Activated CD4-positive, alpha-beta memory T cell treated with anti-CD3 and anti-CD28 coated beads, Interleukin-2, amount 10 ng/mL, durations not matched to agents 7 days and 5 days (primary cell): ENCODE measurements at regions not wholly inside any gene's neighbourhood (a gene's known extent, or its start where the extent isn't known, plus 50 kb on each side); places are given as distances from the start of the nearest gene placed in this dataset.

Experiments
- CTCF ChIA-PET: fragments of 350-600 bp; sonication (Branson Sonifier 250); formaldehyde crosslinking; loops from one replicate; lab custom pipeline; 2021; ENCODE audit warnings: antibody characterized with exemption, inconsistent platforms; lab: Charles Lee
- POLR2A ChIA-PET: fragments of 350-600 bp; sonication (Branson Sonifier 250); formaldehyde crosslinking; loops from one replicate; lab custom pipeline; 2021; ENCODE audit warnings: antibody characterized with exemption; lab: Charles Lee
- DNase-seq: peaks from one replicate; pipeline ENCODE4 v3.0.0-alpha.2; 2020
- H3K27ac Mint-ChIP-seq: one replicate; pipeline ENCODE4 v1.8.0; 2021; ENCODE audit warnings: mild to moderate bottlenecking, mixed read lengths
- H3K27me3 Mint-ChIP-seq: one replicate; pipeline ENCODE4 v1.8.0; 2021; ENCODE audit warnings: mixed read lengths
- H3K36me3 Mint-ChIP-seq: one replicate; pipeline ENCODE4 v1.8.0; 2021; ENCODE audit warnings: low read depth, mixed read lengths
- H3K4me1 Mint-ChIP-seq: one replicate; pipeline ENCODE4 v1.8.0; 2021; ENCODE audit warnings: mixed read lengths
- H3K4me3 Mint-ChIP-seq: one replicate; pipeline ENCODE4 v1.8.0; 2021; ENCODE audit warnings: mild to moderate bottlenecking, mixed read lengths
- H3K9me3 Mint-ChIP-seq: one replicate; pipeline ENCODE4 v1.8.0; 2021; ENCODE audit warnings: mixed read lengths

DNA sequence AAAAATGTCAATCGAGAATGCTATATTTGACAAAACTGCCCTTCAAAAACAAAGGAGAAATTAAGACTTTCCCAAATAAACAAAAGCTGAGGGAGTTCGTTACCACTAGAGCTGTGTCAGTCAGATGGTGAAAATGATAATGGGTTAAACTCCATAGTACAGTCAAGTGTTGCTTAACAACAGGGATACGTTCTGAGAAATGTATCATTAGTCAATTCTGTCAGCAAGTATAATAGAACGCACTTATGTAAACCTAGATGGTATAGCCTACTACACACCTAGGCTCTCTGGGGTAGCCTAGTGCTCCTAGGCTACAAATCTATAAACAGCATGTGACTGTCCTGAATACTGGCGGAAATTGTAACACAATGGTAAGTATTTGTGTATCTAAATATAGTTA, 138.7 kb downstream of the DRD1 start:
- H3K4me1 Mint-ChIP-seq: no peaks in the 10 kb centered on the region
- no peak overlapping the region for H3K4me3 Mint-ChIP-seq
- ChIA-PET POLR2A (no interaction called here), CTCF (interaction anchor here (0.6 kb wide), 1 partner anchor 232 kb away, joined by 5 read pairs; no protein-coding TSS in a partner anchor)
- no peaks in the 10 kb centered on the region for H3K36me3 Mint-ChIP-seq
- no peak overlapping the region for H3K27ac Mint-ChIP-seq
- H3K9me3 Mint-ChIP-seq: no peaks in the 10 kb centered on the region
- no peak for DNase-seq
- H3K27me3 Mint-ChIP-seq: peaks cover 2% of the 10 kb centered on the region

DNA sequence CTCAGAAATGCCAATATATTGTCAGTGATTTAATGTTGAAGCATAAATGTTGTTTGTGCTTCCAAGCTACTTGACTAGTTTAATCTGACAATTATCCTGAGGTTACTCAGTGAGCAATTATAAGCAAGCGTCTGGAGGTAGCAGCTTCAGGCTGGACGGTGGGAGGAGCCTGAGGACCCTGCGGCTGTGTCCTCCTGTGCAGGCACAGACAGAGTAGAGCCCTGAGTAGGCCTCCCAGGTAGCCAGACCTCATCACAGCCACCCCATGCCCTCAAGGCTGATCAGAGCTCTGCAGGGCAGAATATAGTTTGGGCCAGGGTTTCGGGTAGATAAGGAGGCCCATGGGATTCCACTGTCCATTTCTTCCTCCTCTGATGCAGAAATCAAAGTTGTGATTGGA, 153.6 kb downstream of the DRD1 start:
- POLR2A ChIA-PET: no interaction called here
- Mint-ChIP-seq H3K4me3 (no peak overlapping the region), H3K27ac (no peak overlapping the region), H3K27me3 (peaks cover 2% of the 10 kb centered on the region), H3K36me3 (no peaks in the 10 kb centered on the region), H3K4me1 (no peaks in the 10 kb centered on the region), H3K9me3 (no peaks in the 10 kb centered on the region)
- CTCF ChIA-PET: no interaction called here
- DNase-seq: no peak

DNA sequence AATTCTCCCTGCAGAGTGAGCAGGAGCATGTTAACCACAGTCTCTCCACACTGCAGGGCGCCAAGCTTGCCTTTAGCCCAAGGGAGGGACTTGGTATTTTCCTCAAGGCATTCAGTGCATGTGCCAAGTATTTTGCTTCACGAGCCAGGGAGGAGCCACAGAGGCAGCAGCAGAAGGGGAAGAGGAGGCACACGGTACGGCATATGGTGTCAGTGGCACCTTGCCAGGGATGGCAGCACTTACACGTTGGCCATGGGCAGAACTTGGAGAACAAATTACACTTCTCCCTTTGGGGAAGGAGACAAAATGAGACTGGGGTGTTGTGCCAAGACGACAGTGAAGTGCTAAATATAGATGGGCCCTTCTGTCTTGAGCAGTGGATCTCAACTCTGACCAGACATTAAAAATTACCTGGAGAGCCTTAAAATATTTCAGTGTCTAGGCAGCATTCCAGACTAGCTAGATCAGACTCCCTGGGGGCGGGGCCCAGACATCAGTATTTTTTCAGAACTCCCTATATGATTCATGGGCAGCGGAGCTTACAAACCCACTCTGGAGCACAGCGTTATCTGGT, 155.8 kb downstream of the DRD1 start:
- ChIA-PET POLR2A (interaction anchor here (0.7 kb wide), 1 partner anchor 665 kb away, joined by 3 read pairs; no protein-coding TSS in a partner anchor), CTCF (no interaction called here)
- Mint-ChIP-seq H3K4me3 (no peak overlapping the region), H3K4me1 (no peaks in the 10 kb centered on the region), H3K9me3 (no peaks in the 10 kb centered on the region), H3K36me3 (no peaks in the 10 kb centered on the region), H3K27me3 (no peaks in the 10 kb centered on the region), H3K27ac (no peak overlapping the region)
- no peak for DNase-seq

DNA sequence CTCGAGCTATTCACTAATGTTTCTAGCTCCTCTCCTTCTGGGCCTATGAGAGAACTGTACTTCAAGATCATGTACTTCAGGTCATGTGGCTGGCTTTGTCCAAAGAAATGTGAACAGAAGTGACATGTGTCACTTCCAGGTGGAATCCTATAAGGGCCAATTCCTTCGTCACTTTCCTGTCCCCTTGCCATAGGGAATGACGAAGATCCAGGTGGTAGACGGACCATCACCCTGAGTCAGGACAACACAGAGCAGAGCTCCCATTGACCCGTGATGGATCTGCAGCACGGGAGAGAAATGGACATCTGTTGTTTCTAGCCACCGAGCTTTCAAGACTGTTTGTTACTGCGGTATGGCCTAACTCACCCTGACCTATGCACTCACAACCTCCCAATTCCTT, 157.0 kb downstream of the DRD1 start:
- Mint-ChIP-seq H3K36me3 (no peaks in the 10 kb centered on the region), H3K4me3 (no peak overlapping the region), H3K9me3 (no peaks in the 10 kb centered on the region), H3K27me3 (peaks cover 2% of the 10 kb centered on the region), H3K4me1 (no peaks in the 10 kb centered on the region), H3K27ac (no peak overlapping the region)
- ChIA-PET CTCF (no interaction called here), POLR2A (no interaction called here)
- no peak for DNase-seq

DNA sequence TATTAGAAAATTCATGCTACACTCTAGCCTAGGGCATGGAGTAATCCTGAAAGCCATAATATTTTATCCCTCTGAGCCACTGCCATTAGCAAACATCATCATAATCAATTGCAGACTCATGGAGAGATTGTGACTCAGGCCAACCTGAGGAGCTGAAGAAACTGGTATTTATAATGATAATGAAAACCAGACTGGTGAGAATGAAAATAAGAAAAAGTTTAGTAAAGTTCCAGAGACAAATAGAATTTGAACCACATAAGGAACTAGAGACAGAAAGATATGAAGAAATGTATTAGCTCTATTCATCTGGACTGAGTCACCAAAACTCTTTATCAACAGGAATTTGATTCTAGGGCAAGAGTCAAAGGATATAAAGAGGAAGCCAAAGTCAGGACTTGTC, 158.7 kb downstream of the DRD1 start:
- ChIA-PET CTCF (no interaction called here), POLR2A (no interaction called here)
- Mint-ChIP-seq H3K27ac (no peak overlapping the region), H3K36me3 (no peaks in the 10 kb centered on the region), H3K4me1 (no peaks in the 10 kb centered on the region), H3K27me3 (peaks cover 2% of the 10 kb centered on the region), H3K9me3 (no peaks in the 10 kb centered on the region), H3K4me3 (no peak overlapping the region)
- DNase-seq: no peak

DNA sequence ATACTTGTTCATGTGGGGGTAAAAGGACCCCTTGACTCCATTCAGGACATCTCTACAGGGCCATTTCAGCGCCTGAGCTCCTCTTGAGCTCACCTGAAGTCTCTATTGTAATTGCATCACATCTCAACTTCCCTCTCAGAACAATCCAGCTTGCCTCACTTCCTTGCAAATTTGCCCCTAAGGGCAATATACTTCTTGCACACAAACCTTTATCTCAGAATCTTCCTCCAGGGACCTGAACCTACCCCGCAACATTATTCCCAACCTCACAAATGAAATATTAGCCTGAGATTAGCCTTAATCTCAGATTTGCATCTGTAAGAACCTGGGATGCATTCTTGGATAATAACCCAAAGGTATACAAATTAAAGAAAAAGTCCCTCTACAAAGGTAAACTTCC, 159.2 kb downstream of the DRD1 start:
- POLR2A ChIA-PET: no interaction called here
- CTCF ChIA-PET: no interaction called here
- Mint-ChIP-seq H3K9me3 (no peaks in the 10 kb centered on the region), H3K36me3 (no peaks in the 10 kb centered on the region), H3K27ac (no peak overlapping the region), H3K4me1 (no peaks in the 10 kb centered on the region), H3K27me3 (peaks cover 2% of the 10 kb centered on the region), H3K4me3 (no peak overlapping the region)
- DNase-seq: no peak

DNA sequence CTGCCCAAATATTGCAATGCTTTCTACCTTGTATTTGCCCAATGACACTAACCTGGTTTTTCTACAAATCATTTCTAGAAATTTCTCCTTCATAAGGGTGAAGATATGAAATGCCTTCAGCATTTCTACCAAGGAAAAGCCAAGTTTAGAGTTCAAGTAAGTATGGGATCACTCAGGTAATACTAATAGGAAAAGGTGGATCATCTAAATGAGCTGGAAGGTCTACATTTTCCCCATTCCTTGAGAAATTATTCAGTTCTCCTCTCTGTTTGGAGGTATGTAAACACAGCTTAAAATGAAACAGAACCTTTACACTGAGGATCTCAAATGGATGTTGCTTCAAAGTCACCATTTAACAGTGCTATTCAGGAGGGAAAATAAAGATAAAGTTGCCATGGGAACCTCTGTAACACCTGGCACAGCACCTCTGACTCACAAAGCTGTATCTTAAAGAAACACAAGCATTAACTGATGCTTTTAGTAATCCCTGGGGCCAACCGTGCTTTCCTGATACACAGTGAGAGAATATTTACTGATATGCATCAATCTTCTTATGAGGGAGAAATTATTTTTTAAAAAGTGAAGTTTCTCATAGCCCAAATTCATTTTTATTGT, 161.3 kb downstream of the DRD1 start:
- Mint-ChIP-seq H3K4me3 (no peak overlapping the region), H3K27ac (no peak overlapping the region), H3K4me1 (no peaks in the 10 kb centered on the region), H3K27me3 (peaks cover 2% of the 10 kb centered on the region), H3K36me3 (no peaks in the 10 kb centered on the region), H3K9me3 (no peaks in the 10 kb centered on the region)
- ChIA-PET POLR2A (no interaction called here), CTCF (no interaction called here)
- DNase-seq: no peak

DNA sequence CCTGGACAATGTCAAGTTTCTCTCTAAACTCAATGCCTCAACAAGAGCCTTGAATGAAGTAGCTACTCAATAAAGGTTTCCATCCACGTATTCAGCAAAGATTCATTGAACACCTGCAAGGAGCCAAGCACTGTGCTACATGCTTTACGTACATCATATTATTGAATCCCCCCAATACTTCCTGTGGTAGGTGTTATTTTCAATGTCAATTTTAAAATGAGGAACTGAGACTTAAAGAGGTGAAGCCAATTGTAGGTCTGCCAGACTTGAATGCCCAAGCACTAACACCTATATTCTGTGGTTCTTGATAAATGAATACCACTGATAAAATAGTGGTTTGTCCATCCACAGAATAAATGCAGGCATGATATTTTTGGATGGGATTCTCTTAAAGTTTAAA, 162.3 kb downstream of the DRD1 start:
- Mint-ChIP-seq H3K27me3 (peaks cover 2% of the 10 kb centered on the region), H3K27ac (no peak overlapping the region), H3K4me3 (no peak overlapping the region), H3K4me1 (no peaks in the 10 kb centered on the region), H3K9me3 (no peaks in the 10 kb centered on the region), H3K36me3 (no peaks in the 10 kb centered on the region)
- no peak for DNase-seq
- POLR2A ChIA-PET: no interaction called here
- CTCF ChIA-PET: no interaction called here

DNA sequence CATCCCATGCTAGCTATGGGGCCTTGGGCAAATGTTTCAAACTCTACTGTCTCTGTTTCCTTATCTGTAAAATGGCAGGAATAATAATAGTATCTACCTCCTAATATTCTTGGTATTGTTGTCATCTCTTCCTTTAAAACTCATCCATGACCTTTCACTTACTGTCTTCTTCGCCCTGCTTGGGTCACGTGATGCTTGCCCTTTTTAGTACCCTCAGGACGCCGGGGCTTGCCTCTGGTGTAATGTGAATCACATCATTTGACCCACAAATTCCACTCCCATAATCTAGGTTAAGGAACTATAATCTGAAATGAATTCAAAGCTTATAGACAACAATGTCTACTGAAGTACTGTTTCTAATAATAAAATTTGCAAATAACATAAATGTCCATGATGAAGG, 162.7 kb downstream of the DRD1 start:
- peaks cover 2% of the 10 kb centered on the region for H3K27me3 Mint-ChIP-seq
- ChIA-PET CTCF (no interaction called here), POLR2A (no interaction called here)
- no peaks in the 10 kb centered on the region for H3K36me3 Mint-ChIP-seq
- no peaks in the 10 kb centered on the region for H3K9me3 Mint-ChIP-seq
- H3K4me1 Mint-ChIP-seq: no peaks in the 10 kb centered on the region
- H3K4me3 Mint-ChIP-seq: no peak overlapping the region
- DNase-seq: no peak
- H3K27ac Mint-ChIP-seq: no peak overlapping the region

DNA sequence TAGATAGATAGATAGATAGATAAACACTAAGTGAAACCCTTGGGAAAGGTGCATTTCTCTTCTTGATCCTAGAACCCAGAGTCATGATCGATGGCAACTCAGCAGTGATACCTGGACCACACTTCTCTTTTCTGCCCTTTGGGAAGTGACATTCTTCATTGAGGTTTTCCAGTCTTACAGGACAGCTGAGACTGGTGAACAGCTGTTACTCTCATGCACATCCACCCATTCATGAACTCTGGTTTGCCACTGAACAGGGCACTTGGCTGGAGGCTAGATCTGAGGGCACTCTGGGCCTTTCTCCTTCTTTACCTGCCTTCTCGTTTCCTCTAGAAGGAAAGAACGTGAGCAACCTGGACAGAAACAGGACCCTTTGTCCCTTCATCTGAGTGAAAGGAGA, 164.5 kb downstream of the DRD1 start:
- no peaks in the 10 kb centered on the region for H3K36me3 Mint-ChIP-seq
- no peaks in the 10 kb centered on the region for H3K4me1 Mint-ChIP-seq
- H3K27ac Mint-ChIP-seq: no peak overlapping the region
- CTCF ChIA-PET: no interaction called here
- no peak overlapping the region for H3K4me3 Mint-ChIP-seq
- no peak for DNase-seq
- no peaks in the 10 kb centered on the region for H3K9me3 Mint-ChIP-seq
- POLR2A ChIA-PET: no interaction called here
- H3K27me3 Mint-ChIP-seq: peaks cover 3% of the 10 kb centered on the region

DNA sequence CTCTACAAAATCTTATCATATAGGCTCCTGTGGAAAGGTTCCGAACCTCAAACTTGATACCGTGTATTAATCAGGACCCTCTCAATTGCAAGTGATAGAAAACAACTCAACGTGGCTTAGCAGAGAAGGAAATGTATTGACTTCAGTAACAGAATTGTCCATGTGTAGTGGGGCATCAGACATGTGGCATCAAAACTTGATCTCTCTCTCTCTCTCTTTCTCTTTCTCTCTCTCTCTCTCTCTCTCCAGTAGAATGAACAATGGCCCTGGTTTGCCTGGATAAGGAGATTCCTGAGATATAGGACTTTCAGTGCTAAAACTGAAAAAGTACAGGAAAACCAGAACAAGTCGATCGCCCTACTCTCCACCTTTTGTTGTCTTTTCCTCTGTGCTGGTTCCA, 168.2 kb downstream of the DRD1 start:
- Mint-ChIP-seq H3K27ac (no peak overlapping the region), H3K4me3 (no peak overlapping the region), H3K4me1 (no peaks in the 10 kb centered on the region), H3K27me3 (peaks cover 4% of the 10 kb centered on the region), H3K36me3 (no peaks in the 10 kb centered on the region), H3K9me3 (no peaks in the 10 kb centered on the region)
- ChIA-PET POLR2A (no interaction called here), CTCF (no interaction called here)
- no peak for DNase-seq

DNA sequence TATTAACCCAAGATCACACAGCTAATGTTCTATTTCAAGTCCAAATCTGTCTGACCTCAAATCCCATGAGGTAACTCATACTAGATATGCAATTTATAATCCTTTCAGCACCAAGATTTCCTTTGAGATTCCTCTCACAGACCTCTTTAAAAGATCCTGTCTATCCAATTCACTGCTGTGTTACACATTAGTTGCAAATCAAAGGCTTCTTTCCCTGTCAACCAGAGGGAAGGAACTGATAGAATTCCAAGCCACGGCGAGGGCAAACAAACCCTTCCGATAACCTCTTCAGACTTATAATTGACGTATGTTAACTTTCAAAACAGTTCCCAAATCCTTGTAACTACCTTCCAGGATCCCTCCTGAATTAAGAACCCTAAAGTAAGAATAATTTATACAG, 168.9 kb downstream of the DRD1 start:
- Mint-ChIP-seq H3K27ac (no peak overlapping the region), H3K27me3 (peaks cover 4% of the 10 kb centered on the region), H3K4me3 (no peak overlapping the region), H3K4me1 (no peaks in the 10 kb centered on the region), H3K36me3 (no peaks in the 10 kb centered on the region), H3K9me3 (no peaks in the 10 kb centered on the region)
- ChIA-PET POLR2A (no interaction called here), CTCF (no interaction called here)
- no peak for DNase-seq

DNA sequence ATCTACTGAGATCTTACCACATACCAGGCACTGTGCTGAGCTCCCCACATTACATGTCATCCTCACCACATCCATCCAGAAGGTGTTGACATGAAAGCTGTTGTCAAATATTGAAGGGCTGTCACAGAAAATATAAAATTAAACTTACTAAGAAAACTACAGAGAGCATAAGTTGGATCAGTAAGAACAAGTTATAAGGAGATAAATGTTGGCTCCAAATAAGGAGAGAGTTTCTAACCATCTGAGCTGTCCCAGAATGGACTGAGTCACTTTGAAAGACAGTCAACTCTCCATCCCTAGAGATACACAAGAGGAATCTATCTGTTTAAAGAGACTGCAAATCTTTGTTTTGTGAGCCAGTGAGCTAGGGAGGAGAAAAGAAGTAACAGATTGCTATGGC, 169.8 kb downstream of the DRD1 start:
- ChIA-PET POLR2A (no interaction called here), CTCF (no interaction called here)
- no peak for DNase-seq
- Mint-ChIP-seq H3K36me3 (no peaks in the 10 kb centered on the region), H3K4me3 (no peak overlapping the region), H3K9me3 (no peaks in the 10 kb centered on the region), H3K27ac (no peak overlapping the region), H3K4me1 (no peaks in the 10 kb centered on the region), H3K27me3 (peaks cover 5% of the 10 kb centered on the region)

DNA sequence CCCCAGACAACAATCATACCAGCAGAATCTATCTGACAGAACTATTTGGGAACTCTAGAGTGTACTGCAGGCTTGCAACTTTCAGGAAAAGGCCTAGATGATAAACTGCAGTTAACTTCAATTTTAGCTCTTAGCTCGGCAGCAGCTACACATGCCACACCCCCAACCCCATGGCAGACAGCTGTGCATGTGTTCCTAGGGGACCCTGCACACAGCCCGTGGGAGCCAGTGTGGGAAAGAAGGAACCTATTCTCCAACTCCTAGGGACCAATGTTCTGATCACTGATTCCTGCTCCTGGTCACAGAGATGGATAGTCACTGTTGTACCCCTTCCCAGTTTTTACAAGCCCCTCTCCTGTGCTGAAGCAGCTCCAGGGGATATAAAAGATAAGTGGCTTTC, 179.6 kb downstream of the DRD1 start:
- ChIA-PET CTCF (no interaction called here), POLR2A (no interaction called here)
- no peak overlapping the region for H3K4me3 Mint-ChIP-seq
- peaks cover 9% of the 10 kb centered on the region for H3K27me3 Mint-ChIP-seq
- H3K9me3 Mint-ChIP-seq: no peaks in the 10 kb centered on the region
- no peaks in the 10 kb centered on the region for H3K36me3 Mint-ChIP-seq
- H3K27ac Mint-ChIP-seq: no peak overlapping the region
- H3K4me1 Mint-ChIP-seq: no peaks in the 10 kb centered on the region
- no peak for DNase-seq
